ENCODE measurements at regions not wholly inside any gene's neighbourhood (a gene's known extent, or its start where the extent isn't known, plus 50 kb on each side); places are given as distances from the start of the nearest gene placed in this dataset.
"Not testable (repeated sequence)": the region's sequence is repeated elsewhere in the genome, so short reads cannot be mapped to it uniquely, and the experiment has no call there.

DNA sequence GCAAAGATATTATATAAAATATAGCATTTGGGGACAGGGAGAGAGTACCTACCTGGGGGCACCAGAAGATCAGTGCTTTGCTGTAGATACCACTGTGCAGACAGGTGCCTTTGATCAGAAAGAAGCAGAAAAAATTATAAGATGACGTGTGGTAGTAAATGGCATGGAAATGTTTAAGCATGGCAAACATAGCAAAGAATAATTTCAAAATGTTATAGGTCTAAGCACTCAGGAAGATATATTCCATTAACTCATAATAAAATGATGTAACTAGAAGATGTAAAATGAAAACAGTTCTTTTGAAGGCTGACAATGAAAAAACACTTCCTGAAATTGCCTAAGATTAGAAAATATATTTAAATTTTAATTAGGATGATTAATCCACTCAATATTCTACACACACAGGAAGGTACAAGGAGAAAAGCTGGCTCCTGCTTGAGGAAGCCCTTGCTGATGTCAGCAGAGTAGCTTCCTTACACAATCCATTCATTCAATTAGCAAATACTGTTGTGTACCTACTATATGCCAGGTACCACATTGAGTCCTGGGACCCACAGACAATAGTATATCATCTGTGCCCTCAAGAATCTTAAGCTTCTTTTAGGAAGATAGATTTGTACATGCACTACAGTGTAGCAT is 290.2 kb upstream of the CNR1 start:
- DNase-seq (ENCODE audit: low spot score) = no peak

DNA sequence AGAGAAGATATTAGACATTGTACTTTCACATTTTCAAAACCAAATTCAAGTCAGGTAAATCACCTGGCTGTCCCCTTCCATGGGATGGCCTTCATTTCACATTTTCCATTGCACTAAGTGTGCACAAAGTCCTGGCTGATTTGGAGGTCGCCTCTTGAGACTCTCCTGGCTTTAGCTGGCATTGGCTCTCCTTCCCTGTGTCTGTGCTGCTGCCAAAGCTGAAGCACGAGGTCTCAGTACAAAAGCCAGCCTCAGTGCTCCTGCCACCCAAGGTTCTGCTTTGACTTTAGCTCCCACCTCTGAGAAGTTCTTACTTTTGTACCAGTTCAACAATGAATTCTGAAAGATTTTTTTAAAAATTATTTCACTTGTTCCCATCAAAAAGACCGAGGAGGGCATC is 289.2 kb upstream of the CNR1 start:
- DNase-seq (ENCODE audit: low spot score) = no peak

DNA sequence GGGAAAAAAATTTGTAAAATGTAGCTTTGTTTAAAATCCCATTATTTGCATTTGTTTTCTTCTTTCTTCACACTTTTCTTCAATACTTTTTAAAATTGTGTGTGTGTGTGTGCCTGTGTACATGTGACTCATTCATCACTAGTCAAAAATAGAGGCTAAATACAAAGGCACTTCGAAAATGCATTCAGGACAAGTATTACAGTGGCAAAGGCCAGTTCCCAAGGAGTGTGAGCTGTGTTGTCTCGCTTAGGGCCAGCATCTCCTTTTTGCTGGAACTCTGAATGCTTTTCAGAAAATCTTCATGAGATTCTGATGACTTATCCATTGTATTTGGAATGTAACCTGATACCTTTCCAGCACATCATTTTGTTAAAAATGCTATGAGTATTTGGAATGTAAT is 288.5 kb upstream of the CNR1 start:
- no peak for DNase-seq (ENCODE audit: low spot score)

DNA sequence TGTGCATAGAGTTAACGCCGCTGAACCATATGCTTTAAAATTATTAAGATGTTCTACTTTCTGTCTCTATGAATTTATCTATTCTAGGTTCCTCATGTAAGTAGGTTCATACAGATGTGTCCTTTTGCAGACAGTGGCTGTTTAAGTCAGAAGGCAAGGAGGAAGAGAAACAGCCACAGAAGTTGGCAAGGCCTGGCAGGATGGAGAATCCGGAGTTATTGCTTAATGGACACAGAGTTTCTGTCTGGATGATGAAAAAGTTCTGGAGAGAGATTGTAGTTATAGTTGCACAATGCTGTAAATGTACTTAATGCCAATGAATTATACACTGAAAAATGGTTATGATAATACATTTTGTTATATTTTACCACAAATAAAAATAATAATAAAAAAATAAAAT is 283.6 kb upstream of the CNR1 start:
- DNase-seq (ENCODE audit: low spot score) = peak; percentile 24

- no peak for DNase-seq (ENCODE audit: low spot score)
Observed at GRCh38 chr6:88445188-88445965, 279.2 kb upstream of the CNR1 start.

GRCh38 chr6:88443554-88443953 is 277.4 kb upstream of the CNR1 start:
- DNase-seq (ENCODE audit: low spot score) = no peak

- no peak for DNase-seq (ENCODE audit: low spot score)
Observed at GRCh38 chr6:88442737-88443136, 276.6 kb upstream of the CNR1 start.

GRCh38 chr6:88441346-88441745 is 275.2 kb upstream of the CNR1 start:
- no peak for DNase-seq (ENCODE audit: low spot score)

DNA sequence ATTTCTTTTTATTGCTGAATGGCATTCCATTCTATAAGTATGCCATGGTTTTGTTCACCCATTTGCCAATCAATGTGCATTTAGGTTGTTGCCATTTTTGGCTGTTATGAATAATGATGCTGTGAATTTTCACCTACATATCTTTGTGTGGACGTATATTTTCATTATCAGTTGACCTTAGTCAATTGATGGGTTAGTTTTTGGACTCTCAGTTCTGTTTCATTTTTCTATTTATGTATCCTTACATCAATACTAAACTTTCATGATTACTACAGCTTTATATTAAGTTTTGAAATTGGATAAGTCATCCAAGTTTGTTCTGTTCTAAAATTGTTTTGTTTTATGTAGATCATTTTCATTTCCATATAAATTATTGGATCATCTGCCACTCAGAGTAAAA is 261.9 kb upstream of the CNR1 start:
- no peak for DNase-seq (ENCODE audit: low spot score)

DNA sequence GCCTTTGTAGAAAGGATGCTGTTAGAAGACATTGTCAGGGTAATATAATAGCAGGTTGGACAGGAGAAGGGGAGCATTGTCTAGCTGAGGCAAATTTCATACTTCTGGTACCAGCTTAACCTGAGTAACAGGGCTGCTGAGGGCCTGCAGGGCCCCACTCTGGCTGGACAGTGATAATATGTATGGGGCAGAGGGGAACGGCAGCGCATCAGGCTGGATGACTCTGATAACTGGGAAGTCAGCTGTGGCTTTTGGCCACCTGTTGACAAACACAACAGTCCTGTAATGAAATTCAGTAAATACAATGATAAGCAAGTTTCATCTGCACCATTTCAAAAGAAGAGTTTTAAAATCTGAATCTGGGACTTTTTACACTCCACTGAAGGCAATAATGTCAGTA is 259.9 kb upstream of the CNR1 start:
- DNase-seq (ENCODE audit: low spot score) = no peak

DNA sequence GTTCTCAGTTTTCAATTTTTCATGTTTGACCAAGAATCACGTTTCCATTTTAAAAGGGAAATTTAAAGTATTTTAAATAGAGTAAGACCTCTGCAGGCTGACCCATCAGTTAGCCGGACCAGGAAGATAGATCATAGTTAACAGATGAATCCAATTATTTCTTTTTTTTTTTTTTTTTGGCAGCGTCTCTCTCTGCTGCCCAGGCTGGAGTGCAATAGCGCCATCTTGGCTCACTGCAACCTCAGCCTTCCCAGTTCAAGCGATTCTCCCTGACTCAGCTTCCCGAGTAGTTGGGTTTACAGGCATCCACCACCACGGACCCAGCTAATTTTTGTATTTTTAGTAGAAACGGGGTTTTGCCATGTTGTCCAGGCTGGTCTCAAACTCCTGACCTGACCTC is 256.7 kb upstream of the CNR1 start:
- no peak for DNase-seq (ENCODE audit: low spot score)

- DNase-seq (ENCODE audit: low spot score) = not testable (repeated sequence)
Observed at GRCh38 chr6:88420967-88421488, 254.9 kb upstream of the CNR1 start.

DNA sequence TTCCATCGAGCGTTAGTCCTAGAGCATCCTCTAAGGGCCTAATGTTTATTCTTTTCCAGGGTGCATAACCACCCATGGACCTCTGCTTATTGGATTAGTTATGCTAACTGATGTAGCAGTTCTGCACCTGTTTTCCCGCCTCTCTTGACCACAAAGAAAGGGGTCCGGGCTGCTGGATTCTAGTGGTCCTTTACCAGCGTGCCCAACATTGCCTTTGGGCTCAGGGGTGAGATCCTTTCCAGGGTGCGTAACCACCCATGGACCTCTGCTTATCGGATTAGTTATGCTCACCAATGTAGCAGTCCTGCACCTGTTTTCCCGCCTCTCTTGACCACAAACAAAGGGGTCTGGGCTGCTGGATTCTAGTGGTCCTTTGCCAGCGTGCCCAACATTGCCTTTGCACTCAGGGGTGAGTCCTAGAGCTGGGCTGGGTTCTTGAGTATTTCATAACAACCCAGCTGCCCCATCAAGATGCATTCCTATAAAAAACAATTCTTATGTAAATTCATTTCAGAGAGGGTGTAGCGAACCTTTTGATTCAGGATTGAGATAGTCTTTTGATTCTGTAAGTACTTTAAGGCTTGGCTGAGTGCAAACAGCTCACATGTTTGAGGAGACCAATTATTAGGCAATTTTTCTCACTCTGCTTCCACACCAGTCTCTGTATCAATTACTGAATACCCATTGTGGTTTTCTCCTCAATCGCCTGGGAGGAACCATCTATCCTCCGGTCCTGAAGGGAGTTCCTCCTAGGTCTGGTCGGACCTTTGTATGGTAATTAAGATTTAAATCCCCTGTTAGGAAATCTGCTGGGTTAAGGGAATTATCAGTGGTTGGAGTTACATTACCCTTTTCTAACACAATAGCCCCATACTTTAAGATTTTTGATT is 253.0 kb upstream of the CNR1 start:
- not testable (repeated sequence) for DNase-seq (ENCODE audit: low spot score)

DNA sequence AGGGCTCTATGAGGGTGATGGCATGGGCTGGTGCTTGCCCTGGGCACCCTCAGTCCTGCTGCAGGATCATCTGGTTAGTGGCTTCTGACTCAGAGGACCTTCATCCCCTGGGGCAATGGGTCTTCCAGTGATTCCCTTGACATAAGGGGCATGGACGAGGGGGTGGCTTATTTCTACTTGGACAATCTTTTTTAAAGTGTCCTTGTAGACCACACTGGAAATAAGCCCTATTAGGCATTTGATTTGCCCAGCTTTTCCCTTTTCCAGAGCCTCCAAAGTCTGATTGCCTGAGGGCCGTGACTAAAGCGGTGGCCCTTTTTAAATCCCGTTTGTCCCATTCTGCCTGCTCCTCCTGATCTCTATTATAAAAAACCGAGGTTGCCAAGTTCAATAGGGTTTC is 251.2 kb upstream of the CNR1 start:
- not testable (repeated sequence) for DNase-seq (ENCODE audit: low spot score)

- DNase-seq (ENCODE audit: low spot score) = no peak
Observed at GRCh38 chr6:88413459-88413858, 247.3 kb upstream of the CNR1 start.

- DNase-seq (ENCODE audit: low spot score) = not testable (repeated sequence)
Observed at GRCh38 chr6:88408355-88408754, 242.2 kb upstream of the CNR1 start.

GRCh38 chr6:88406674-88407073 is 240.5 kb upstream of the CNR1 start:
- not testable (repeated sequence) for DNase-seq (ENCODE audit: low spot score)

GRCh38 chr6:88403486-88403885 is 237.3 kb upstream of the CNR1 start:
- DNase-seq (ENCODE audit: low spot score) = no peak

- no peak for DNase-seq (ENCODE audit: low spot score)
Observed at GRCh38 chr6:88402909-88403308, 236.8 kb upstream of the CNR1 start.

DNA sequence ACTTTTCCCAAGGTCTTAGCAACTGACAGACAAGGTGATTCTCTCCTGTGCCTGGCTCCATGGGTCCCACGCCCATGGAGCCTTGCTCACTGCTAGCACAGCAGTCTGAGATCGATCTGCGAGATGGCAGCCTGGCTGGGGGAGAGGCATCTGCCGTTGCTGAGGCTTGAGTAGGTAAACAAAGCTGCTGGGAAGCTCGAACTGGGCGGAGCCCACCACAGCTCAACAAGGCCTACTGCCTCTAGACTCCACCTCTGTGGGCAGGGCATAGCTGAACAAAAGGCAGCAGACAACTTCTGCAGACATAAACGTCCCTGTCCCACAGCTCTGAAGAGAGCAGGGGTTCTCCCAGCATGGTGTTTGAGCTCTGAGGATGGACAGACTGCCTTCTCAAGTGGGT is 224.9 kb upstream of the CNR1 start:
- not testable (repeated sequence) for DNase-seq (ENCODE audit: low spot score)

DNA sequence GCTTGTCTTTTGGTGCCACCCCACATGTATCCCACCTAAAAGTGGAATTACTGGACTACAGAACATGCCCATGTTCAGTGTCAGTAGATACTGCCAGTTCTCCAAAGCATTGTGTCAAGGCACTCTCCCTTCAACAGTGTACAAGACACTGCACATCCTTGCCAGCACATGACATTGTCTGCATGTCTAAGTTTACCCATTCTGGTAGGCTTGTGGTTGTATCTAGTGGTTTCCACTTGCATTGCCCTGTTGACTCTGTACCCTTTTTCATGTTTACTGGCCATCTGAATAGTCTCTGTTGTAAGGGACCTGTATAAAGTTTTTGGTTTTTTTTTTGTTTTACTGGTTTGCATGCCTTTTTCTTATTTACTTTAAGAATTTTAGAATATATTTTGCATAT is 222.4 kb upstream of the CNR1 start:
- no peak for DNase-seq (ENCODE audit: low spot score)

GRCh38 chr6:88386167-88386566 is 220.0 kb upstream of the CNR1 start:
- no peak for DNase-seq (ENCODE audit: low spot score)

All from umbilical cord (tissue), 1 donor.